ENCODE measurements at regions not wholly inside any gene's neighbourhood (a gene's known extent, or its start where the extent isn't known, plus 50 kb on each side); places are given as distances from the start of the nearest gene placed in this dataset.
"Not testable (repeated sequence)": the region's sequence is repeated elsewhere in the genome, so short reads cannot be mapped to it uniquely, and the experiment has no call there.

DNA sequence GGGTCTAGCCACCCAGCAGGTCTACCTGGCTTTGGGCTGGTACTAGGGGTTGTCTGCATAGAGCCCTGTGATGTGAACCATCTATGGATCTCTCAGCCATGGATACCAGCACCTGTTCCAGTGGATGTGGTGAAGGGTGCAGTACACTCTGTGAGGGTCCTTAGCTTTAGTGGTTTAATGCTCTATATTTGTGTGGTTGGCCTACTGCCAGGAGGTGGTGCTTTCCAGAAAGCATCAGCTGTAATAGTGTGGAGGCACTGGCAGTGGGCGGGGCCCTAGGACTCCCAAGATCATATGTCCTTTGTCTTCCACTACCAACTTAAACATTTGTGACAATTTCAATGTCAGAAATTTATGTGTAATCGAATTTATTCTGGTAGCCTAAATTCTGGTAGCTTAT is 1065.1 kb downstream of the RPIA start:
- H3K27me3 ChIP-seq; H3K4me1 ChIP-seq (ENCODE audit: insufficient read depth); H3K9me3 ChIP-seq; DNase-seq; H3K4me3 ChIP-seq; intact Hi-C loops (cut with DNase I); H3K36me3 ChIP-seq; H3K27ac ChIP-seq: not testable (repeated sequence)
- WGBS, 3 donors = 43 to 65% (median 60%) methylated on average over 2 of the region's 2 CpGs

DNA sequence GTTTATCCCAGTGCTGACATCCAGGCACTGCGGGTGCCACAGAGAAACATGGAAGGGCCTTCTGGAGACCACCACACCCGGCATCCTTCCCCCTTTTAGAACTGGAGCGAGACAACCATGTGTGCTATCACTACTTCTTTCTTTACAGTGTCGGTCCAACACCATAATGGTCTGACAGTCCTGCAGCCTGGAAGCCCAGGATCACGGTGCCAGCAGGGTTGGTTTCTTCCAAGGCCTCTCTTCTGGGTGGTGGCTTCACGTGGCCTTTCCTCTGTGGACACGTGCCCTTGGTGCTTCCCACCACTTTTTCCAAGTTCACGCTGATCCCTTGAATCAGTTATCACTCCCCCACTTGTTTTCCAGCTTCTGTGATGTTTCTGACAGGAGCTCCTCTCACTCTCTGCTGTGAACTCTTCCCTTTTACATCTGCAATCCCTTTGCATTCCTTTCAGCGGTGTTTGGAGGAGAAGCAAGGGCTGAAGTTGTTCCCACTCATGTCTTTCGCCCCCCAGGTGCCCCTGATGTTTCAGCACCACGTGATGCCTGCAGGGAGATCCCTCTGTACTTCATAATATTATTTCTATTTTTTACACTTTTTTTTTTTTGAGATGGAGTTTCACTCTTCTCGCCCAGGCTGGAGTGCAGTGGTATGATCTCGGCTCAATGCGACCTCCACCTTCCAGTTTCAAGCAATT is 1067.0 kb downstream of the RPIA start:
- H3K9me3 ChIP-seq; H3K4me1 ChIP-seq (ENCODE audit: insufficient read depth); DNase-seq; H3K4me3 ChIP-seq; H3K27ac ChIP-seq; H3K36me3 ChIP-seq; intact Hi-C loops (cut with DNase I); H3K27me3 ChIP-seq: not testable (repeated sequence)
- 63 to 67% (median 64%) methylated on average over 14 of the region's 14 CpGs for WGBS, 3 donors

DNA sequence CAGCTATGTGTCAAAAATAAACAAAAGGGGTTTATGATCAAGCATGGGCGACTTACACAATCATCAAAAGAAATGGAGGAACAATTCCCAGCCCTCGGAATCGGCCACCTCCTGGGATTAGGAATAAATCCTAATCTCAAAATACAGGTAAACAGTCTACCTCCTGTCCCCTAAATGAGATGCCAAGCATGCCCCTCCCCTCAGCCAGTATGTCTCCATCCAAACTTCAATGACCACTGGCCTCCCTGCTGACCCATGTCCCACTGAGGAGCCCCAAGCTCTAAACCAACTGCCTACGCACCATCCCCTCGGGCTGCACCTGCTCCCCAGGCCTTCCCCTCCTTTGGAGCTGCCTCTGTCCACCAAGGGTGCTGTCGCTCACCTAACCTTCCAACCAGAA is 1069.3 kb downstream of the RPIA start:
- H3K4me1 ChIP-seq (ENCODE audit: insufficient read depth); H3K27ac ChIP-seq; intact Hi-C loops (cut with DNase I); H3K36me3 ChIP-seq; DNase-seq; H3K27me3 ChIP-seq; H3K9me3 ChIP-seq; H3K4me3 ChIP-seq: not testable (repeated sequence)
- WGBS, 3 donors = 70 to 76% (median 75%) methylated on average over 6 of the region's 6 CpGs

DNA sequence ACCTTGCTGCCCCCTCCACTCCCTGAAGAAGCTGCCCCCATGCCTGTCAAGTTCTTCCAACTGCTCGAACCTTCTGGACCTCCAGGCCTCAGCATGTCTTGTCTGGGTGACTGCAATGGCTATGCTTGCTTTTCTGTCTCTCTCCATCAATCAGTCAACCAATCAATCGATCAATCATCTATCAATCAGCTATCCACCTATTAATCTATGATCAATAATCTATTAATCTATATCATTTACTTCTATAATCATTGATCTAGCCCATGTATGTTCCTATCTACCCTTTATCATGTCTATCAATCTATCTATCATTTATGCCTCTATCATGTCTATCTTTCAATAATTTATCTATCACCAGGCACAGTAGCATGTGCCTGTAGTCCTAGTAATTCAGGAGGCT is 1069.7 kb downstream of the RPIA start:
- intact Hi-C loops (cut with DNase I); H3K36me3 ChIP-seq; H3K9me3 ChIP-seq; H3K27me3 ChIP-seq; H3K27ac ChIP-seq; H3K4me3 ChIP-seq; DNase-seq; H3K4me1 ChIP-seq (ENCODE audit: insufficient read depth): not testable (repeated sequence)
- WGBS, 3 donors = 47 to 61% (median 51%) methylated on average over 2 of the region's 2 CpGs

DNA sequence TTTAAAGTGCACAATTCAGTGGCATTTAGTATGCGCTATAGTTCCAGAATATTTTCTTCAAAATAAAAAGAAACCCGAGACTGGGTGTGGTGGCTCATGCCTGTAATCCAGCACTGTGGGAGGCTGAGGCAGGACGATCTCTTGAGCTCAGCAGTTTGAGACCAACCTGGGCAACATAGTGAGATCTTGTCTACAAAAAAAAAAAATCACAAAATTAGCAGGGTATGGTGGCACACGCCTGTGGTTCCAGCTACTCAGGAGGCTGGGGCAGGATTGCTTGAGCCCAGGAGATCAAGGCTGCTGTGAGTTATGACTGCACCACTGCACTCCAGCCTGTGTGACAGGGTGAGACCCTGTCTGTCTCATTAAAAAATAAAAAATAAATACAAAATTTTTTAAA is 1070.4 kb downstream of the RPIA start:
- 82 to 85% (median 83%) methylated on average over 4 of the region's 4 CpGs for WGBS, 3 donors
- H3K27ac ChIP-seq; H3K9me3 ChIP-seq; H3K4me3 ChIP-seq; H3K4me1 ChIP-seq (ENCODE audit: insufficient read depth); intact Hi-C loops (cut with DNase I); H3K36me3 ChIP-seq; DNase-seq; H3K27me3 ChIP-seq: not testable (repeated sequence)

DNA sequence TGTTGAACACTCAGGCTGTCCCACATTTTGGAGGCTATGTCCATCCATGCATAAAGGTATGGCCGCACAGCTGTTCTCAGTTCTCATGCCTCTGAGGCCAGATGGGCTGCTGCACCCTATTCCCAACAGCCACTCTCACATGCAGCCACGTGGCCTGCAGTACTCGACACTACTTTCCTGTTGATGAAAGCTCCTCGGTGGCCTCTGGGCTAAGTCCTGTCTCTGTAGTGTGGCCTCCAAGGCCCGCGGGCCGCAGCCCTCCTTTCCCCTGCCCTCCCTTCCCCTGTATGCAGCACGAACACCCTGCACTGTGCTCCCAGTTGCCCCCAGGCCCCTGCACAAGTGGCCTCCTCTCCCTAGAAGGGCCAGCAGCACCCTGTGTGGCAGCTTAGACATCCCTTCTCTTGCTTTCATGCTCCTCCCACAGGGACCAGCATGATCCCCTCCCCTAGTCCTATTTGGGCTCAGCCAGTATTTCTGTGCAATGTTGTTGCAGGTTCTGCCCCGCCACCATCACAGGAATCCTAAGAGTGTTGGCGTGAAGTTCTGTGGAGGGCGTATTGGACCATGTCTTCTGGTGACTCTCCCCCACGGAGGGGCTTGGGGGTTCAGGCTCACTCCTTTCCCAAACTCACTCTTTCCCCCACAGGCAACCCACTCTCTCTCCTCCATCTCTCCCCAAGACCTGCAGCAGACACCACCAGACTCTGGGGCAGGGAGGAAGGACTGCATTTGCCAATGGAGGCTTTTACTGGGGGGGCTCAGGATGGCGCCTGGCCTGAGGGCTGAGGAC is 1071.2 kb downstream of the RPIA start:
- peak in 1 of 5 donors; percentile 21 for DNase-seq
- H3K36me3 ChIP-seq; H3K4me1 ChIP-seq (ENCODE audit: insufficient read depth); H3K9me3 ChIP-seq; H3K27me3 ChIP-seq; H3K27ac ChIP-seq; H3K4me3 ChIP-seq; intact Hi-C loops (cut with DNase I): not testable (repeated sequence)
- WGBS, 3 donors = 83 to 86% (median 86%) methylated on average over 13 of the region's 13 CpGs

DNA sequence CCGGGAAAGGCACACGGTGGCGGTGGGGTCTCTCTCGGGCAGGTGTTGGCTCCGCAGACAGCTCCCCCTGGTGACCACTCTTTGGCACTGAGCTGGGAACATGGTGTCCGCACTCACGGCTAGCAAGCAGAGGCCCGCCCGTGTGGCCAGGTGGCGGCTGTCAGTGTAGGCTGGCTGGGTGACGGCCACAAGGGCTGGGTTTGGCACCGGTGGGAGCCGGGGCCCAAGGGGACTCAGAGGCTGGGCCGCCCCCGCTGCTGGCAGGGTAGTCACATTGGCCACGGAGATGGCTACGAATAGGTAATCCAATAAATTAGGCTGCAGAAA is 1071.7 kb downstream of the RPIA start:
- intact Hi-C loops (cut with DNase I) = no loop called here
- H3K9me3 ChIP-seq = peaks cover 0 to 10% of the 10 kb centered on the region in 2 donors
- no peaks in the 10 kb centered on the region for H3K36me3 ChIP-seq
- H3K27me3 ChIP-seq = no peaks in the 10 kb centered on the region
- H3K4me1 ChIP-seq (ENCODE audit: insufficient read depth) = no peaks in the 10 kb centered on the region
- 67 to 89% (median 75%) methylated on average over 17 of the region's 17 CpGs for WGBS, 3 donors
- TF ChIP-seq EP300 (IDR thresholded peaks at IDR 0.05) (no peak), POLR2A (IDR thresholded peaks at IDR 0.05) (no peak)
- TF ChIP-seq, protein P1, sequence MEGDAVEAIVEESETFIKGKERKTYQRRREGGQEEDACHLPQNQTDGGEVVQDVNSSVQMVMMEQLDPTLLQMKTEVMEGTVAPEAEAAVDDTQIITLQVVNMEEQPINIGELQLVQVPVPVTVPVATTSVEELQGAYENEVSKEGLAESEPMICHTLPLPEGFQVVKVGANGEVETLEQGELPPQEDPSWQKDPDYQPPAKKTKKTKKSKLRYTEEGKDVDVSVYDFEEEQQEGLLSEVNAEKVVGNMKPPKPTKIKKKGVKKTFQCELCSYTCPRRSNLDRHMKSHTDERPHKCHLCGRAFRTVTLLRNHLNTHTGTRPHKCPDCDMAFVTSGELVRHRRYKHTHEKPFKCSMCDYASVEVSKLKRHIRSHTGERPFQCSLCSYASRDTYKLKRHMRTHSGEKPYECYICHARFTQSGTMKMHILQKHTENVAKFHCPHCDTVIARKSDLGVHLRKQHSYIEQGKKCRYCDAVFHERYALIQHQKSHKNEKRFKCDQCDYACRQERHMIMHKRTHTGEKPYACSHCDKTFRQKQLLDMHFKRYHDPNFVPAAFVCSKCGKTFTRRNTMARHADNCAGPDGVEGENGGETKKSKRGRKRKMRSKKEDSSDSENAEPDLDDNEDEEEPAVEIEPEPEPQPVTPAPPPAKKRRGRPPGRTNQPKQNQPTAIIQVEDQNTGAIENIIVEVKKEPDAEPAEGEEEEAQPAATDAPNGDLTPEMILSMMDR (IDR thresholded peaks at IDR 0.05) = no peak
- peak in 3 of 5 donors; percentile 20 to 33 (median 24) for DNase-seq
- H3K27ac ChIP-seq = no peak overlapping the region
- no peak overlapping the region for H3K4me3 ChIP-seq
